ENCODE measurements at regions not wholly inside any gene's neighbourhood (a gene's known extent, or its start where the extent isn't known, plus 50 kb on each side); places are given as distances from the start of the nearest gene placed in this dataset.

DNA sequence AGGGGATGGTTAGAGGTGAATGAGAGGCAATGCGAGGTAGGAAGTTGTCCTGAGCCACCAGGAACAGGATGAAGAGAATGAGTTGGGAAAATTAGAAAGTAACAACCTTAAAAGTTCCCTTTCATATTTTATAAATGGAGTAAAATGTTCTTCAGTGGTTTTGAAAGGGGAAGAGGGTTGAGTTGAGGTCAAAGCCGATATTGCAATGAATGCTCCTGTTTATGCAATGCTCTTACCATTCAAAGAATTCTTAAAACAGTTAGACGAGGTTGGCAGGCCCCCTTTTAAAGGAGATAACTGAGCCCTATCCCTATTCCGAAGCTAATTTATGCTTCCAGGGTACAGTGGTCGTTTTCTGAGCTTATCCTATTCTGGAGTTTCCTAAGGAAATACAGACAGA is 2110.3 kb upstream of the CELF4 start:
- no peak overlapping the region for H3K27ac ChIP-seq (ENCODE audit: low read depth in 2 of 2, low read length in 1 of 2)
- WGBS, 2 donors, result 81 to 83% methylated on average over 5 of the region's 5 CpGs
- H3K4me3 ChIP-seq (ENCODE audit: low read depth in 1 of 2, low read length in 2 of 2), result no peak overlapping the region
- no peaks in the 10 kb centered on the region for H3K27me3 ChIP-seq (ENCODE audit: control insufficient read depth in 1 of 2, insufficient read depth in 2 of 2, low read length in 2 of 2)
- H3K4me1 ChIP-seq (ENCODE audit: control insufficient read depth in 2 of 2, insufficient read depth in 2 of 2, low read length in 1 of 2), result no peaks in the 10 kb centered on the region
- H3K9me3 ChIP-seq (ENCODE audit: control insufficient read depth in 2 of 2, insufficient read depth in 1 of 2, low read depth in 1 of 2, low read length in 1 of 2), result no peaks in the 10 kb centered on the region
- H3K36me3 ChIP-seq (ENCODE audit: control insufficient read depth in 2 of 2, insufficient read depth in 2 of 2, low read length in 1 of 2), result no peaks in the 10 kb centered on the region

DNA sequence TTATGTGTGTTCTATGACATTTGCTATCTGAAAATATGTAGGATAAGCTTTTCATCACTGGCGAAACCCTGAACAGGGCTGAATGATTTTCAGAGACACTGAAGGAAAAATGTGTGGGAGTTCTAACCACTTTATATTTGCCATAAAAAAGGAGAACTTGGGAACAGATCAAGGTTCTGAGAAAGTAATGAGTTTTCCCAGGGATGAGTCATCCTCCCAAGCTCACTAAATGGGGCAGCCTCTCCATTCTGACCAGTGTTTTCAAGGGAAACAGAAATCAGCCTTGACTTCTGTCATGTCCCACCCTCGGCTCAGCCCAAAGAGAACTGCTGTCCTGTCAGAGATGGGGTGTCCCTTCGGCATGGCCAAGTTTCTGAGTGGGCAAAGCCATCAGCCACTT is 2109.8 kb upstream of the CELF4 start:
- no peaks in the 10 kb centered on the region for H3K36me3 ChIP-seq (ENCODE audit: control insufficient read depth in 2 of 2, insufficient read depth in 2 of 2, low read length in 1 of 2)
- WGBS, 2 donors, result 75 to 80% methylated on average over 3 of the region's 3 CpGs
- H3K27me3 ChIP-seq (ENCODE audit: control insufficient read depth in 1 of 2, insufficient read depth in 2 of 2, low read length in 2 of 2), result no peaks in the 10 kb centered on the region
- H3K9me3 ChIP-seq (ENCODE audit: control insufficient read depth in 2 of 2, insufficient read depth in 1 of 2, low read depth in 1 of 2, low read length in 1 of 2), result no peaks in the 10 kb centered on the region
- no peaks in the 10 kb centered on the region for H3K4me1 ChIP-seq (ENCODE audit: control insufficient read depth in 2 of 2, insufficient read depth in 2 of 2, low read length in 1 of 2)
- no peak overlapping the region for H3K27ac ChIP-seq (ENCODE audit: low read depth in 2 of 2, low read length in 1 of 2)
- no peak overlapping the region for H3K4me3 ChIP-seq (ENCODE audit: low read depth in 1 of 2, low read length in 2 of 2)

DNA sequence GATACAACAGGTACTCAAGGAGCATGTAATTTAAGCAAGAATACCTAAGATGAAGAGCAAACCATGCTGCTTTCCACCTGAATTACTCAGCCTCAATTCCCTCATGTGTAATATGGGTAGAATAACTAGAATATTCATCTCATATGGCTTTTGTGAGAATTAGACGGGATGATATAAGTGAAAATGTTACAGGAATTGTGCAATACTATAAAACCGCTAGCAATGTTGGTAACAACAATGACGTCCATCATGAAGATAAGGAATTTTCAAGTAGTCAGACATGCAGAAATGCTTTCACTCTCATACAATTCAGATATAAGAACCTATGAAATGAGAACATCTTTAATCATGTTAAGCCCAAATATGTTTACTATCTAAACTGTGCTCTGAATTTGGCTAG is 2106.6 kb upstream of the CELF4 start:
- Histone ChIP-seq H3K27me3 (ENCODE audit: control insufficient read depth in 1 of 2, insufficient read depth in 2 of 2, low read length in 2 of 2) (no peaks in the 10 kb centered on the region), H3K4me1 (ENCODE audit: control insufficient read depth in 2 of 2, insufficient read depth in 2 of 2, low read length in 1 of 2) (no peaks in the 10 kb centered on the region), H3K9me3 (ENCODE audit: control insufficient read depth in 2 of 2, insufficient read depth in 1 of 2, low read depth in 1 of 2, low read length in 1 of 2) (no peaks in the 10 kb centered on the region), H3K4me3 (ENCODE audit: low read depth in 1 of 2, low read length in 2 of 2) (no peak overlapping the region), H3K27ac (ENCODE audit: low read depth in 2 of 2, low read length in 1 of 2) (no peak overlapping the region), H3K36me3 (ENCODE audit: control insufficient read depth in 2 of 2, insufficient read depth in 2 of 2, low read length in 1 of 2) (no peaks in the 10 kb centered on the region)
- WGBS, 2 donors, result 88 to 94% methylated on average over 3 of the region's 3 CpGs

DNA sequence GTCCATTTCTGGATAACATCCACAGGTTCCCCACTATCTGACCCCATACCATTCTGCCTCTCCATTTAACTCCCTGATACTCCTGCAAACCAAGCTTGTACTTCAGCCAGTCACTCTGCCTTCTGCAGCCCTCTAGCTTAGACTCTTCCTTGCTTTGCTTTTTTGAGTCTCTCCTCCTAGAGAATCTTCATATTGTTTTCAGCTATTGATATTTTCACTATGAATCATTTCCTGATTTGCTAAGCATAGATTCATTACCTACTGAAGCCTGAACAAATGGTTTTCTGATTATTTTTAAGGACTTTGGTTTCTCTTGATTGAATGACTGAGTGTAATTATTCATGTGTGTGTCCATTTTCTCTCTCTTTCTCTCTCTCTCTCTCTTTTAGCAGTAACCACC is 2102.3 kb upstream of the CELF4 start:
- no peak overlapping the region for H3K4me3 ChIP-seq (ENCODE audit: low read depth in 1 of 2, low read length in 2 of 2)
- H3K4me1 ChIP-seq (ENCODE audit: control insufficient read depth in 2 of 2, insufficient read depth in 2 of 2, low read length in 1 of 2), result no peaks in the 10 kb centered on the region
- no peaks in the 10 kb centered on the region for H3K27me3 ChIP-seq (ENCODE audit: control insufficient read depth in 1 of 2, insufficient read depth in 2 of 2, low read length in 2 of 2)
- H3K27ac ChIP-seq (ENCODE audit: low read depth in 2 of 2, low read length in 1 of 2), result no peak overlapping the region
- no peaks in the 10 kb centered on the region for H3K9me3 ChIP-seq (ENCODE audit: control insufficient read depth in 2 of 2, insufficient read depth in 1 of 2, low read depth in 1 of 2, low read length in 1 of 2)
- H3K36me3 ChIP-seq (ENCODE audit: control insufficient read depth in 2 of 2, insufficient read depth in 2 of 2, low read length in 1 of 2), result no peaks in the 10 kb centered on the region

DNA sequence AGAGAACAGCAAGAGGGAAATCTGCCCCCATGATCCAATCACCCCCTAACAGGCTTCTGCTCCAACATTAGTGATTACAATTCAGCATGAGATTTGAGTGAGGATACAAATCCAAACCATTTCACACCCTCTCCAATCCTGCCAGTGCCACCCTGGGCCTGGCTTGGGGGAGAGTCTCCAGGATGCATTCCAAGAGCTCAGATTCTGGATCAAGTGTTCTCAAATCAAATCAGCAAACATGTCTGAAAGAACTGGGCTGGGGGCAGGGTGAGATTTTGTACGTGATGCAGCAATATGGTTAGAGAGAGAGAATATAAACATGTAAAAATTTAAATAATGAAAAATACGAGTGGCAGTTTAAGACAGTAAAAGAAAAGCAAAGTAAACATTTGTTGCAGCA is 2100.9 kb upstream of the CELF4 start:
- WGBS, 2 donors, result 69 to 74% methylated on average over 2 of the region's 2 CpGs
- Histone ChIP-seq H3K27ac (ENCODE audit: low read depth in 2 of 2, low read length in 1 of 2) (no peak overlapping the region), H3K4me1 (ENCODE audit: control insufficient read depth in 2 of 2, insufficient read depth in 2 of 2, low read length in 1 of 2) (no peaks in the 10 kb centered on the region), H3K27me3 (ENCODE audit: control insufficient read depth in 1 of 2, insufficient read depth in 2 of 2, low read length in 2 of 2) (no peaks in the 10 kb centered on the region), H3K36me3 (ENCODE audit: control insufficient read depth in 2 of 2, insufficient read depth in 2 of 2, low read length in 1 of 2) (no peaks in the 10 kb centered on the region), H3K4me3 (ENCODE audit: low read depth in 1 of 2, low read length in 2 of 2) (no peak overlapping the region), H3K9me3 (ENCODE audit: control insufficient read depth in 2 of 2, insufficient read depth in 1 of 2, low read depth in 1 of 2, low read length in 1 of 2) (no peaks in the 10 kb centered on the region)

DNA sequence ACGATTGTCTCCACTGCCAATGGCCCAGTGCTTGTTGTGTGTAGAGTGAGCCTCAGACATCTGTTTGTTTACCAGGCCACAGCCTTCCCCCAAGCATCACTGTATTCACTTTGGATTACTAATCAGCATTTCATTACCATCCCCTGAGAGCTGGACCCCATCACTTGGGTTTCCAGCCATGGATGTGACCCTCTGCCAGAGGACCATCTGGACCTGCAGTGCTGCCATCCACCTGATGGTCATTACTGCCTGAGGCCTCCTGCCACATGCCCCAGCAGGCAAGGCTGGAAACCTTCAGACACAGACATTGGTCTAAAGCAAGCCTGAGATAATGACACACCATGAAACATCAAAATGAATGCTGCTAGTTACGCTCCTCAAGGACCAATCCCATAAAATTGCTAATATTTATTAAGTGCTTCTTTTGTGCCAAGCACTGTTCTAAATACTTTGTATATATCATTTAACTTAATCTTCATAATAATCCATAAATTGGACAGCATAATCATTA is 2096.3 kb upstream of the CELF4 start:
- no peak overlapping the region for H3K4me3 ChIP-seq (ENCODE audit: low read depth in 1 of 2, low read length in 2 of 2)
- no peaks in the 10 kb centered on the region for H3K4me1 ChIP-seq (ENCODE audit: control insufficient read depth in 2 of 2, insufficient read depth in 2 of 2, low read length in 1 of 2)
- no peaks in the 10 kb centered on the region for H3K36me3 ChIP-seq (ENCODE audit: control insufficient read depth in 2 of 2, insufficient read depth in 2 of 2, low read length in 1 of 2)
- 94% methylated on average over 2 of the region's 2 CpGs for WGBS, 2 donors
- H3K9me3 ChIP-seq (ENCODE audit: control insufficient read depth in 2 of 2, insufficient read depth in 1 of 2, low read depth in 1 of 2, low read length in 1 of 2), result no peaks in the 10 kb centered on the region
- no peaks in the 10 kb centered on the region for H3K27me3 ChIP-seq (ENCODE audit: control insufficient read depth in 1 of 2, insufficient read depth in 2 of 2, low read length in 2 of 2)
- H3K27ac ChIP-seq (ENCODE audit: low read depth in 2 of 2, low read length in 1 of 2), result no peak overlapping the region

DNA sequence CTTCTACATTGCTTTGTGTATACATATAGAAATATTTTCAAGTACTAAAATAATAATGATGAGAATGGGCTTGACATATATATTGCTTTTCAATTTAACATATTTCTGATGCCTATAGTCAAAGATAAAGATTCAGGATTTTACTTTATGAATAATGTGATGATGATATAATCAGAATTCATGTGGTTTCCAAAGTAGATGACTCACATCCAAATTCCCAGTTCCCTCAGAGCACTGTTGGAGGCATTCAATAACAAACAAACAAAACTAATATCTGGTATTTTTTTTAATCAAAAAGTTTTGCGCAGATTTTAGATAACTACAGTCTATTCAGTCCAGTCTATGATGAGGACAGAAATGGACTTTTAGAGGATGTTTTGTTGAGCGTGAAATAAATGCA is 2094.5 kb upstream of the CELF4 start:
- Histone ChIP-seq H3K4me3 (ENCODE audit: low read depth in 1 of 2, low read length in 2 of 2) (no peak overlapping the region), H3K27ac (ENCODE audit: low read depth in 2 of 2, low read length in 1 of 2) (no peak overlapping the region), H3K4me1 (ENCODE audit: control insufficient read depth in 2 of 2, insufficient read depth in 2 of 2, low read length in 1 of 2) (no peaks in the 10 kb centered on the region), H3K27me3 (ENCODE audit: control insufficient read depth in 1 of 2, insufficient read depth in 2 of 2, low read length in 2 of 2) (no peaks in the 10 kb centered on the region), H3K9me3 (ENCODE audit: control insufficient read depth in 2 of 2, insufficient read depth in 1 of 2, low read depth in 1 of 2, low read length in 1 of 2) (no peaks in the 10 kb centered on the region), H3K36me3 (ENCODE audit: control insufficient read depth in 2 of 2, insufficient read depth in 2 of 2, low read length in 1 of 2) (no peaks in the 10 kb centered on the region)
- 95 to 96% methylated on average over 2 of the region's 2 CpGs for WGBS, 2 donors

DNA sequence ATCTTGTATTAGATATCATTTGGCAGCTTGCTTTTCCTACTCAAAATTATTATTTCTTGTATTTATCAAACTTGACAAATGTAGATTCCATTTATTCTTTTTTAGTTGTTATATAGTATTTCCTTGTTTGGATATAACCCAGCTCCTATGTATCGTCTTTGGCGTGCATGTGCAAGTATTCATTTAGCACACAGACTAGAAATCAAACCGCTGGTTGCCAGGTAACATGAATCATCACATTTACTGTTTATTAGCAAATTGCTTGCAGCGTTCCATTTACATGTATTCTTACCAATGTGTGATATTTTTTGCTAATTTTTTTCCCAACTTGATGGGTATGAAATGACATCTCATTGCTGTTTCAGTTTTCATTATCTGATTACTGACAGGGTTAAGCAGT is 2089.7 kb upstream of the CELF4 start:
- Histone ChIP-seq H3K4me3 (ENCODE audit: low read depth in 1 of 2, low read length in 2 of 2) (no peak overlapping the region), H3K9me3 (ENCODE audit: control insufficient read depth in 2 of 2, insufficient read depth in 1 of 2, low read depth in 1 of 2, low read length in 1 of 2) (no peaks in the 10 kb centered on the region), H3K27ac (ENCODE audit: low read depth in 2 of 2, low read length in 1 of 2) (no peak overlapping the region), H3K27me3 (ENCODE audit: control insufficient read depth in 1 of 2, insufficient read depth in 2 of 2, low read length in 2 of 2) (no peaks in the 10 kb centered on the region), H3K36me3 (ENCODE audit: control insufficient read depth in 2 of 2, insufficient read depth in 2 of 2, low read length in 1 of 2) (no peaks in the 10 kb centered on the region), H3K4me1 (ENCODE audit: control insufficient read depth in 2 of 2, insufficient read depth in 2 of 2, low read length in 1 of 2) (no peaks in the 10 kb centered on the region)
- WGBS, 2 donors, result 56 to 67% methylated on average over 4 of the region's 4 CpGs

DNA sequence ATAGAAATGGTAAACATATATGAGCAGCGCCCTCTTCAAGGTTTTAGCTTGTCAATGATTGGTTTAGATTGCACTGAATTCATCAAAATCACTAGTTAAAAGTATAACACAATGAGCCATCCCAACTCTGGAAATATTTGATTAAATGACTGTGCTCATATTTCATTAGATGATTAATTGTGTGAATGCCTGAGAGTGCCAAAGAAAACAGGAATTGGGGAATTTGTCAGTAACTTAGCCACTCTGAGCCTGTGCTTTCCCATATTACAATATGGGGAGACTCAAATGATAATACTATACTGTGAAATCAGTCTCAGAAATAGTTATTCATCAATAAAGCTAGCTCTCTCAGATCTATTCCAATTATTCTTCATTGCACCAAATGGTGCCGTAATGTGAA is 2087.6 kb upstream of the CELF4 start:
- no peak overlapping the region for H3K4me3 ChIP-seq (ENCODE audit: low read depth in 1 of 2, low read length in 2 of 2)
- no peaks in the 10 kb centered on the region for H3K36me3 ChIP-seq (ENCODE audit: control insufficient read depth in 2 of 2, insufficient read depth in 2 of 2, low read length in 1 of 2)
- no peak overlapping the region for H3K27ac ChIP-seq (ENCODE audit: low read depth in 2 of 2, low read length in 1 of 2)
- no peaks in the 10 kb centered on the region for H3K27me3 ChIP-seq (ENCODE audit: control insufficient read depth in 1 of 2, insufficient read depth in 2 of 2, low read length in 2 of 2)
- WGBS, 2 donors, result 84 to 90% methylated on average over 2 of the region's 2 CpGs
- H3K4me1 ChIP-seq (ENCODE audit: control insufficient read depth in 2 of 2, insufficient read depth in 2 of 2, low read length in 1 of 2), result no peaks in the 10 kb centered on the region
- H3K9me3 ChIP-seq (ENCODE audit: control insufficient read depth in 2 of 2, insufficient read depth in 1 of 2, low read depth in 1 of 2, low read length in 1 of 2), result no peaks in the 10 kb centered on the region

DNA sequence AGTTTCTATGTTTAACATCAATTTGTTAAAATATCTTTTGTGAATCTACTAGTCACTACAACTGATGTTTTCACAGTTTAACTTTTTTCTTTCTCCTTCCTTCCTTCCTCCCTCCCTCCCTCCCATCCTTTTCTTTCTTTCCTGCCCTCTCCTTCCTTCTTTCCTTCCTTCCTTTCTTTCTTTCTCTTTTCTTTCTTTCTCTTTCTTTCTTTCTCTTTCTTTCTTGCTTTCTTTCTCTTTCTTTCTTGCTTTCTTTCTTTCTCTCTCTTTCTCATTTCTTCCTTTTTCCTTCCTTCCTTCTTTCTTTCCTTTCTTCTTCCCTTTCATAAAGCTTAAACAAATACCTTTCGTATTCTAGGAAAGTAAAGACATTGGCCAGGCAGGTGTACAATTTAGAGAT is 2083.0 kb upstream of the CELF4 start:
- Histone ChIP-seq H3K4me1 (ENCODE audit: control insufficient read depth in 2 of 2, insufficient read depth in 2 of 2, low read length in 1 of 2) (no peaks in the 10 kb centered on the region), H3K27ac (ENCODE audit: low read depth in 2 of 2, low read length in 1 of 2) (no peak overlapping the region), H3K9me3 (ENCODE audit: control insufficient read depth in 2 of 2, insufficient read depth in 1 of 2, low read depth in 1 of 2, low read length in 1 of 2) (no peaks in the 10 kb centered on the region), H3K4me3 (ENCODE audit: low read depth in 1 of 2, low read length in 2 of 2) (no peak overlapping the region), H3K27me3 (ENCODE audit: control insufficient read depth in 1 of 2, insufficient read depth in 2 of 2, low read length in 2 of 2) (no peaks in the 10 kb centered on the region), H3K36me3 (ENCODE audit: control insufficient read depth in 2 of 2, insufficient read depth in 2 of 2, low read length in 1 of 2) (no peaks in the 10 kb centered on the region)
- WGBS, 2 donors, result 92 to 93% methylated on average over 1 of the region's 1 CpG

Measured in esophagus (tissue), 2 donors.